ENCODE measurements at regions not wholly inside any gene's neighbourhood (a gene's known extent, or its start where the extent isn't known, plus 50 kb on each side); places are given as distances from the start of the nearest gene placed in this dataset.

DNA sequence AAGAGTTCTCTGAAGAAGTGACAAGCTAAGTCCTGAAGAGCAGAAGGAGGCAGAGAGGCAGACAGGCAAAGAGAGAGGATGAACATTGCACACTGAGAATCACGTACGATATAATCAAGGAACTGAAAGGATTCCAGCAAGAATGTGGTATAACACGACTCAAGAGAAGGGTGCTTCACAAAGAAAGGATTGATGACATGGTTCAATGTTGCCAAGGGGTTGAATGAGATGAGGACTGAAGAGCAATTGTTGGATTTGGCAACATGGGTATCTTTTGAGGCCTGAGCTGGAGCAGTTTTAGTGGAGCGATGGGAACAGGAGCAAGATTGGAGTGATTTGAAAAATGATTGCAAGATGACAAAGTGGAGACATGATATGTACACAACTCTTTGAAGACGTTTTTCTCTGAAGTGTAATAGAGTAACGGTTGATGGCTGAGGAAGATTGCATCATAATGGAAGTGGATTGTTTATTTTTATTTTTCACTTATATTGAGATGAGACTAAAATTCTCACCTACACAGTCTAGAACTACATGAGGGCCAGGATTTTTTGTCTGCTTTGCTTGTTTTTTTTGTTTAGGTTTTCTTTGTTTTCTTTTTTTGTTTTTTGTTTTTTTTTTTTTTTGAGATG lies 1049.9 kb upstream of the WWC1 start:
- DNase-seq, result no peak

DNA sequence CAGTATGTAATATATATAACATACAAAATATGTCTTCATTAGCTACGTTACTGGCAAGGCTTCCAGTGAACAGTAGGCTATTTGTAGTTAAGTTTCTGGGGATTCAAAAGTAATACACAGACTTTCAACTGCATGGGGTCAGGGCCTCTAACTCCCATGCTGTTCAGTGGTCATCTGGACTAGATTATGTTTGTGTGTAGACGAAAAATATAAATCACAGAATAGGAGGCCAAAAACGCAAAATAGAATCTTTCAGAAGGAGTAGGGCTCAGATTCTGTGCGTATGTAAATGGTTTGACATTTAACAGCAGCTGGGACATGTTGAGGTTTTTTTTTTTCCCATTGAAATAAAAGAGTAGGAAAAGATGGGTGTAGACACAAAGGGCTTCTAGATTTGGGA lies 1048.7 kb upstream of the WWC1 start:
- no peak for DNase-seq

DNA sequence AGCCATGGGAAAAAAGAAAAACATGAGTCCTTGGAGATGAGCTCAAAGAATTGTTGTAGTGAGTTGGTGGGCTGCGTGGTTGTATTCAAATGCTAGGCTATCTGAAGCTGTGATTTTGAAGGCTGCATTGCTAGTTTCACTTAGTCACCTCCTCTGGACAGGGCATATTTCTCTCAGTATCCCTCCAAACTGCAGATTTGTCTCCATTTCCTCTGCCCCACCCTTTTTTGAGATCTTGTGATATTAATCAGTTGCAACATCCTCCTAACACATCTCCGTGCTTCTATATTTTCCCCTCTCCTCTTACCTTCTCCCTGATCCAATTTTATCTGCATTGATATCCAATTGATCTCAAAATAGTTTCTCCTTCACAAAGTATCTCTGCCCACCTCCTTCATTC lies 1048.0 kb upstream of the WWC1 start:
- no peak for DNase-seq

DNA sequence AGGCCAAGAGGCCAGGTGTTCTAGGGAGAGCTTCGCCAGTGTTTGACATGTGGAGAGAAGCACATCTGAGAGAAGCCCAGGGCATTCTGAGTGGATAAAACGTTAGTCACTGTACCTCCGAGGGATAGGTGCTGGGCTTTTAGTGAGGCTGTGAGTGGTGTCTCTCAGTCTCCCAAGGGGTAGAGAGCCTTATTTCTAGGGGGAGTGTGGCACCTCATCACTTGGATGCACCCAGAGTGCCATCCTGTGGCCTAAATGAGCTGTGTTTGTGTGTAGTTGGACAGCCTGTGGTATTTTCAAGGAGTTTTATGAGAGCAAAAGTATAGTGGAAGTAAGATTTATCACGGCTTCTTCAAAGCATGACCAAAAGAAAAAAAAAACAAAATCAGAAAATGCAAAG lies 1046.9 kb upstream of the WWC1 start:
- DNase-seq, result no peak

DNA sequence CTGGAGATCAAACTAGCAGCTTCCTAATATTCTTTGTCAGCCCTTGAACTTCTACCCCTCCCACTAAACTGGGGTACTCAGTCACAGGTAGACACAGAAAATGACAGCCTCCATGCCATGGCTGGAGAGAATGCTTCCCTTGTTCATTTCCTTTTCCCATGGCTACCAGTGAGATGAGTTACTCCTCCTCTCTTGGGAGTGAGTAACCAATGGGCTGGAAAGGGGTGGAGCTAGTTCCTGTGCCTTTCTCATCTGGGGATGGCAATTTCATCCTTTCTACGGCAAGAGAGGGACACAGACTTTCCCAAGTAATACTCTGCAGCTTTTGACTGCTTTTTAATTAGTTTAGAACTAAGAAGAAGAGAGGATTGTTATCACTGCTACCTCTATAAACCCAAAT lies 1045.6 kb upstream of the WWC1 start:
- no peak for DNase-seq

DNA sequence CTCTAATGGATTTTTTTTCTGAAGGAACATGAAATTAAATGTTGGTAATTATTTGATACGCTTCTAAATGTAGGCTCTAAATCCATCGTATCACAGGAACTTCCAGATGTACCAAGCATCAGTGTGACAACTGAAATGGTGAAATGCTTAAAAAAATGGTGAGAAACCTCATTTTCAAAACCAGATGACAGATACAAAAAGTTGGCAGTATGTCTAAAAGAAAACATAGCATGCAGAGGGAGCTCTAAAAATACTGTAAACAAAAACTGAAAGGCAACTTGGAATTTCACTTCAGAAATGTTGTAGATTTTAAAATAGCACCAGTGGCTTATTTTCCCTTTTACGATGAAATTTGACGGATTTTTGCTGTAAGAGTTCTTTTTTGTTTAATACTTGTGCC lies 1043.6 kb upstream of the WWC1 start:
- DNase-seq, result no peak

DNA sequence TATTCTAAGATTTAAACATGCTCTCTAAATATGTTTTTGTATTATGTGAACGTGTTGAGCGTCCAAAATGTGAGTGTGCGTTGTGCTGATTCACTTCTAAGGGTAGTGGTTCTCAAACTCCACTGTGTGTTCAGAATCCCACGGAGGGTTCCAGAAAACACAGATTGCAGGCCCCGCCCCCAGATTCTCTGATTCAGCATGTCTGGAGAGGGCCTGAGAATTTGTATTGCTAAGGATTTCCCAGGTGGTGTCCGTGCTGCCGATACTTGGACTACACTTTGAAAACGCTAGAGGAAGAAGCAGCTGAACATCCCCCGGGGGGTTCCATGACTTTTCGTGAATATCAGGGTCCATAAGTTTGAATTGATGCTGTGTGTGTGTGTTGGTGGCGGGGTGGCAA lies 1043.2 kb upstream of the WWC1 start:
- DNase-seq, result no peak

DNA sequence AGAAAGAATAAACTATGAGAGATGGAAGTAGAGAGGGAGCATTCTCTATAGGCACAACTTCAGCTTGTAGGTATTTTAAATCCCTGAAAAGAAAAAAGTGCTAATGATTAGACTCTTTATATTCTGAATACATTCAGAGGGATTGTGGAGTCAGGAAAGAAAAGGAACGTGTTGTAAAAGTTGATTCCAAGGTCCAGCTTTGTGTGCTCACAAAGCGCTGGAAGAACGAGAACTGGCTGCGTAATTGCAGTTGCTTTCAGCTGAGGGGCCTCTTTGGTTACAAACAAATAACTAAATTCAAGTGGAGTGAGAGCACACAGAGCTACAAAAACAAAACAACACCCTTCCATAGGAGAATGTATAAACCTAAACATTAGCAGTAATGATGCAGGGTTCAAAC lies 1040.4 kb upstream of the WWC1 start:
- no peak for DNase-seq

DNA sequence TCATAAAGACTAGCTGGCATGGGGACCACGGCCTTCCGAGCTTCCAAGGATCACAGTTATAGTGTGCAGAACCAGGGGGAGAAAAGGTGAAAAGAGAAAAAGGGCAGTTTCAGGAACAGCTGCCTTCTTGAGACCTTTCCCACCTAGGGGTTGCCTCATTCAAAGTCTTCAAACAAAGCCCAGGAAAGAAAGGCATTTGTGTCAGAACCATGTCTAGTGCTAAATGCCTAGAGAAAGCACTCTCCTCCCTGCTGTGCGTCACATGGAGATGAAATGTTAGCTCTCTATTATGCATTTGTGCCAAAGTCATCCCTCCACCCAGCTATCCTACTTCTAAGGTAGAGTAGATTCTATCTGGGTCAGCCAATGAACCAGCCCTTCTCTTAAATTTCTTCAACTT lies 1037.3 kb upstream of the WWC1 start:
- DNase-seq, result no peak

DNA sequence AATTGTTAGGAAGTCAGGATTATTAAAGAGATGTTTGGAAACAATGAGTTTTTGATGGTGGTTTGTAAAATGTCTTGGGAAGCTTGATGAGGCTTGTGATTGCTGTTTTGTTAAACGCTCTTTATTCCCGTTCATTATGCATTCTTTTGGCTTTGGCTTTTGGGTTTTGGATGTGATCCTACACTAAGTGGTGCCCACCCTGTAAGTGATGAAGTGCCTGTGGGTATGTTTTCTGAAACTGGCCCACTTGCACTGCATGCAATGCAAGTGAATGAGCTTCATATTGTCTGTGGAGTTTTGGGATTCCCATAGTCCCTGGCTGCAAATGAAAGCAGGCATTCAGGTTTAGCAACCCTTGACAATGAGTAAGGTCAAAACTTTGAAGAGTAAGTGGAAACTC lies 1035.5 kb upstream of the WWC1 start:
- DNase-seq, result no peak

DNA sequence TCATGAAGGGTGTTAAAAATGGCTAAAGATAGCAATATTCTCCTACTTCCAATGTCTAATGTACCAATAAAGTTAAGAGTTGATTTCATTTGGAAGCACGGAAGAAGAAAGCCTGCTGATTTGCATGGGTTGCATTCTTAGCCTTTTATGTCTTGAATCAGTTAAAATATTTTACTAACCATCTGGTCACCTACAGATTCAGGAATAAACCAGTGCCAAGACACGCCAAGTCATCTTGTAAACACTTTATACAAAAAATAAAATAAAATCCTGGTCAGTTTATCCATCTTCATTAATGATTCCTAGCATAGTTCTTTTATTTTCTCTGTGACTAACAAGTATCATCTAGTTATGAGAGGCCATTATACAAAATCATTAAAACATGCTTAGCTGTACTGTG lies 1031.6 kb upstream of the WWC1 start:
- DNase-seq, result no peak

DNA sequence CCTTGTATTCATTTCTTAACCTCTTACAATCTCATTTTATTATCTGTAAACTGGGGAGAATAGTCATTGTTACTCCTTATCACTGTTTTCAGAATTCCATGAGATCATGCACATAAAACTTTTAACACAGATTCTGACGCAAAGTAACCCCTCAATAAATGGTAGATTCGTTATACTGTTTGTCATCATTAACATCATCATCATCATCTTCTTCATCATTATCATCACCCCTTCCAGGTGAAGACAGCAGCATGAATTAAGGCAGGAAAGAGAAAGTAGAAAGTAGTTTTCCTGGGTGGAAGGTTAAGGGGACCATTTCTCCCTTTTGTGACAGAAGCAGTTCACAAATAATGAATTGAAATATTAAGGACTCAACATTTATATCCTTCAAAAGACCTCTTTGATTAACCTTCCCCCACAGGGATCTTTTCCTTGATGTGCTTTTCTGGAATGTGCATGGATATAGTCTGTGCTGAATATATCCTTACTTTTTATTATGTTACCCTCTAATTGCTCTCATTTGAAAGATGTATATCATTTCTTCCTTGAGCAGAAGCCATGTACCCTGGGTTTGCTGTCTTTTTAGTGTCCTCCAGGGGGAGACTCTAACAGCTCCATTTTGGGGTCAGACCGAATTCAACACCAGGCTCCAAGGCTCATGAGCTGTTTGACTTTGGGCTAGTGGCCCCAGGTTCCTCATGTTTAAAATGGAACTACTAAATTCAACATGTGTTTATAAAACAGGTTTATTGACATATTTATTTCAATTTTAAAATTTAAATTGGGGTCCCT lies 1029.9 kb upstream of the WWC1 start:
- no peak for DNase-seq

DNA sequence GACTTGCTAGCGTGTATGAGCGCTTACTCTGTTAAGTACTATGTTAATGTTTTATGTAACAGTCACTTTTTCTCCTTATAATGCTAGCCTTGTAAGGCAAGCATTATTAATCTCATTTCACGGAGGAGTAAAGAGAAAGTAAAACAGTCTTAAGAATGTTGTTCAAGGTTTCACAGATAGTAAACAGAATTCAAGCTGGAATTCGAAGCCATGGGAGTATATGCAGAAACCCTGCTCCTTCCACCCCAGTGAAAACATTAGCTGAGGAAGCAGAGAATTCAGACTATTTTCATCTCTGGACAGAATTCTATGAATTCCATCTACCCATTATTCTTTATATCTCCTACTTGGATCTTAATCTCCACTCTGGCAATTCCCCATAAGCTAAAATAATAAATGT lies 1028.3 kb upstream of the WWC1 start:
- DNase-seq, result no peak

DNA sequence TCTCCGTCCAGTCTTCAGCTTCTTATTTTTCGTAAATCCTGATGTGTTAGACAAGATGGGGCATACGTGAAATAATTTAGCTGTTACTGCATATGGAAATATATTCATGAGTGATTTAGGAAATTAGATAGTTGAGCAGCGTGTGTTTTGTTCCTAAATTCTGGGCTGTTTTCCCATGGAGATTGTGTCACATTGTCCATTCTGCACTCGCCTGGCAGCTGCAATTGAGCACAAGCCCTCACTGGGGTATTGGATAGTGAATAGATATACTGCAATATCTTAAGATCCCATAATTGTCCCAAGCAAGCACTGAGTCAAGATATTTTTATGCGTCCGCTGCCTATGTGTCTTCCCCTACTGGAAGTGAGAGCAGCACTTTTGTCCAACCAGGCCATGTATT lies 1027.1 kb upstream of the WWC1 start:
- no peak for DNase-seq

DNA sequence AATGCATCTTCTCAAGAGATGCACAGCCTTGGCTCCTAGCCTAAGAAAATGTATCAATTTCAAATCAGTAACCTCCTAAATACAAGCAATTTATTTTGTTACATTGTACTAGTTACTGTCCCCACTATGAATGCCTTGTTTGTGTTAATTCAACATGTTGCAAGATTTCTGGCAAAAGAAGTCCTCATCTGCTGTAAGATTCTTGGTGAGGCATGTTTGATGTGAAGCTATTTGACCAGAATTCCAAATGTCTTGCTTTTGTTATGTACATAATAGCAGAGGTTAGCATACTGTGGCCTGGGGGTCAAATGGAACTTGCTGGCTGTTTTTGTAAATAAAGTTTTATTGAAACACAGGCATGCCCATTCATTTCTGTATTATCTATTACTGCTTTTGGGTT lies 1023.1 kb upstream of the WWC1 start:
- no peak for DNase-seq

DNA sequence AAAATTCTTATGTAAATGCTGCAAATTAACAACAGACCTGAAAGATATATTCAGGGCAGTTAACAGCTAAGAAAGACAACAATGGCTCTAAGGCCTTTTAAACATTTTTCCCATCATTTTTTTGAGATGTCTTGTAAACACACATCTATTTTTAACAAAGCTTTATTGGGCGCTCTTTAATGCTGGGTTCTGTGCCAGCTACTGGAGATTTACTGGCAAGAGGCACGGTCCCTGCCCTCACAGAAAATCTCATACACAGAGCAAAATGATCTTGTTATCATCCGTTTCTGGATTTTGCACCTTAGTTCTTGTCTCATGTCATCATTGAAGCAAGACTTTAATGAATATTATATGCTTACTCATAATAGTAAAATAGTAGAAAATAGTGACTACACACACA lies 1022.3 kb upstream of the WWC1 start:
- no peak for DNase-seq

DNA sequence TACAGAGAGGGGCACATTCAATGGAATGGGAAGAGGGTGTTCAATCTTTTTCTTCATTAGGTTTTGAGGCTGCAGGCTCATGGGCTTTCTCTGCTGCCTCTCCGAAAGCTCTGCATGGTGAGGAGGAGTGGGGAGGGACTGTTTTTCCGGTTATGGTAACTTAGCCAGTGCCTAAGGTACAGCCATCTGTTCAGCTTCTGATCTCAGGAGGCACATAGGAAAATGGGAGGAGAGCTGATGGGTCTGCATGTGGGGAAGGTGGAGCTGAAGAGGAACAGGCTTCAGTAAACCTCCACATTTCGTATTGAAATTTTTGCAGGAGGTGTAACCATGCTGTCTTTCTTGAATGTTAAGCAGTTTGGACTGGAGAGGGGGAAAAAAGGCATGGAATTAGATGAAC lies 1020.4 kb upstream of the WWC1 start:
- DNase-seq, result no peak

DNA sequence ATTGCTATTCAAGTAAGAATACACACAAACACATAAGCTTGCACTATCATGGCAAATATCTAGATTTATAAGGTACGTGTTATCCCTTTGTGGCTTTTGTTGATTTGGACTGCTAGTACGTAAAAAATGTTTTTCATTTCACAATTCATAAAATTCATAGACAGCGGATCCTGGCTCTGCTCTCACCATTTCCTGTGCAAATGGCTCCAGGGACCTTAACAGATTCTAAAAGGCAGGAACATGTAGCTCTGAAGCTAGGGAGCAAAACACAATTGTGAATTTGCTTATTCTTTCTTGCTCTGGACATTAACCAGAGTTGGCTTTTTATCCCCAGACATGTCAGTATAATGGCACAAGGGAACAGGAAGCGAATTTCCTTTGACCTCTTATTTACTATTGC lies 1019.9 kb upstream of the WWC1 start:
- no peak for DNase-seq

DNA sequence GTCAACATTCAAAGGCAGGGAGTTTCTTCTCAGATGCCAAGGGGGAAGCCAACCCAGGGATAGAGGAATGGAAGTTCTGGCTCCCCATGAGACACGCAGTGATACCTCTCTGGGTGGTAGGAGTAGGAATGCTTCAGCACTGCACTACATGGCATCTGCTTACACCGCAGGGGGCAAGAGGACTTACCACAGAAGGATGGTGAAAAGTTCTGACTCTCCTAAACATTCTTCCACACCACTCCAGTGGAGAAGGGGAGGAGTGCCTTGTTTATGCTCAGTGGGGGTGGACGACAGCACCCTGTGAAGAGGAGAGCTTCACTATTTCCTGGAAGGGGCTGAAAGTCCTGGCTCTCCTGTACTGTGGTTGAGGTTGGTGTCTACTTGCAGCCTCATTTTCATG lies 1011.3 kb upstream of the WWC1 start:
- DNase-seq, result no peak

DNA sequence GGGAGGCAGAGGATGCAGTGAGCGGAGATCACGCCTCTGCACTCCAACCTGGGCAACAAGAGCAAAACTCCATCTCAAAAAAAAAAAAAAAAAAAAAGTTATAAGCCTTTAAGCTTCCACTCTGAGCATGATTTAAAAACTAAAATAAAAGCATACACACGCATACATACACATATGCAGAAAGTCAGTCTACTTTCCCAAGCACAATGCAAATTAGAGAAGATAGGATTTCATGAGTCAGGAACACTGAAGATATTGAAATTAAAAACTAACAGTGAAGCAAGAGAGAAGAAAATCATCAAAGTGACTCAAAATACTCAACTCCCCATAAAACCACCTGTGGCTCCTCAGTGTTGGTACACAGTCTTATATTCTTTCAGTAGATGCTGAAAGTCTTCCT lies 1009.5 kb upstream of the WWC1 start:
- no peak for DNase-seq

DNA sequence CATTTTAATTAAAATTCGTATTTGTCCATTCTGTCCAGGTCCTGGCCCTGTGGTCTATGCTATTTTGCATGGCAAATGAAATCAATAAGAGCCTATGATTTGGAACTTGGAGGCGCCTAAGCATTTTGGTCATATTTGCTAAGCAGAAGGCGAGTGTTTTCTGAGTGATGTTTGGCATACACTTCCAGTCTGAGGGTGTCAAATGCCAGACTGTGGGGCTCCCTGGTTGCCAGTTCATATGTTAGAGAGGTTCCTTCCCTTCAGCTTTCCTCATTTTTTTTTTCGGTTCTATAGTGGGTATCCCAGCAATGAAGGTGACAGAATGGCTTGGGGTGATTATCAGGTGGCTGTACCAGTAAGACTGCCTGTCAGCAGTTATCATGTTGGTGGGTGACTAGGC lies 1007.8 kb upstream of the WWC1 start:
- DNase-seq, result no peak

DNA sequence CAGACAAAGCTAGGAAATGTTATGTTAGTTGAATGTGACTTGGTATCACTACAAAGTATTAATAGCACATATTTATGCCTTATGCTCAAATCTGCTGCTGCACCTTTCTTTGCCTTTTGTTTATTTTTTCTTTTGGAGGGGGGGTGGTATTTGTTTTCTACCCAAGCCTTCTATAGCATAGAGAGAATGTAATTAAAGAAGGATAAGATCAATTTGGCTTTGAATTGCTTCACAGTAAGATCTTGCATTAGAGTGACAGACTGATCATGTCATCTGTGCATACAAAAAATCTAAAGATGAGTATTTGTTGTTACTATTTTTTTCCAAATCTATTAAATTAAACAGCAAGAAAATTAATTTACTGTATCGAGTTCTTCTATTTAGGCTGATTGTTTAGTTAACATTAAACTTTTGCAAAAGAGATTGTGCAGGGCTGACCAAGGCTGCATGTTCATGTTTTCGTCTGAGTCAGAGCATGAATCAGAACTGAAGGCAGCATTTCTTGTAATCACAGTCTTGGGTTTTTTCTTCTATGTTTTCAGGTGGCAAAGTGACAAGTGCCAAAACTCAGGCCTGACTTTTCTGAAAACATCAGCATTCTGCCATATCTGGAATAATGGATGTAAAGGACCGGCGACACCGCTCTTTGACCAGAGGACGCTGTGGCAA lies 1007.1 kb upstream of the WWC1 start:
- DNase-seq, result no peak

DNA sequence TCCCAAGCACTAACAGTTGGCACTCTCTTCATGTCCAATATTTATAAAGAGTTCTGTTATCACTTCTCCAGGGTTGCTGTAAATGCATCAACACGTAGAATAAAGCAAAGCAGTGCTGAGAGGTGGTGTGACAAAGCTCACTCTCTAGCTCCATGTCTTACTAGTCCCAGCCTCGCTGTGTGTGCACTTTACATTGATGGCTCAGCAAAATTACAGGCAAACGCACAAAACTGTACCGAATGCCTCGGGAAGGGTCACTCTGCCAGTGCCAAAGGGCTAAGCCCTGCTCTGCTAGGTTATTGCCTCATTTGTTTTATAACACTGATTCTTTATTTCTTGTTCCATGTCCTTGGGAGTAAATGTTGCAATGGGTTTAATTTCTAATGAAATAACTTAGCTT lies 1005.9 kb upstream of the WWC1 start:
- DNase-seq, result no peak

DNA sequence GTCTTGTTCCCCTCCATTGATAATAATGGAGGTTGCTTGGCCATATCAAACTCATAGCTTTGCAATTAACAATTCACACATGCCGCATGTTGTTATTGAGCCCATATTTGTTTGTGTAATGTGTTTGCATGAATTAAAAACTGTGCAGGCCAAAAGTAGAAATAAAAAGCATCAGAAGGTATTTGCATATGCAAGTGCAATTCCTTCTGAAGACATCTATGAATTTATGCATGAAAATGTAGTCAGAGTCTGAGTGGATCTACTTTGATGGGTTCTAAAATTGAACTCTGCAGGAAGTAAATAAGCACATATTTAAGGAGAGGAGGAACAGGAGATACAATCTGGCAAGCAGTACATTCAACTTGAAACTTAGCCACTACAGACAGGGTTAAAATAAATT lies 1004.6 kb upstream of the WWC1 start:
- no peak for DNase-seq

DNA sequence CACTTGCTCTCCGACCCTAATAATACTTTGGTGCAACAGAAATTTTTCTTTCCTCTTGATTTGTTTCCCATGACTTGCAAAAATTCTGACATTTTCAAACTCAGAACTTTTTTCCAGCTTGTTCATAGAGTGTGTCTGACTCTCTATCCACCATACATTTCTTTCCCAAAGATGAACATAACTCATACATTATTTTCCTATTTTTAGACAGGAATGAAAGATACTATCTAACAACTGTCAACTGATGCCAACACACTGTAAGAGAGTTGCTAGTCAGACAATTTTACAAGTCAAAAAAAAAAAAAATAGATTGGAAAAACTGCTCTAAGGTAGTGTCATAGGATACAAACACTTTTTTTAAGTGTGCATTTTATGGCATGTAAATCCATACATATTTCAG lies 1001.0 kb upstream of the WWC1 start:
- no peak for DNase-seq
